ENCODE measurements at regions not wholly inside any gene's neighbourhood (a gene's known extent, or its start where the extent isn't known, plus 50 kb on each side); places are given as distances from the start of the nearest gene placed in this dataset.
A peak's percentile ranks its signal among the peaks of the same experiment; 100 is the strongest.

DNA sequence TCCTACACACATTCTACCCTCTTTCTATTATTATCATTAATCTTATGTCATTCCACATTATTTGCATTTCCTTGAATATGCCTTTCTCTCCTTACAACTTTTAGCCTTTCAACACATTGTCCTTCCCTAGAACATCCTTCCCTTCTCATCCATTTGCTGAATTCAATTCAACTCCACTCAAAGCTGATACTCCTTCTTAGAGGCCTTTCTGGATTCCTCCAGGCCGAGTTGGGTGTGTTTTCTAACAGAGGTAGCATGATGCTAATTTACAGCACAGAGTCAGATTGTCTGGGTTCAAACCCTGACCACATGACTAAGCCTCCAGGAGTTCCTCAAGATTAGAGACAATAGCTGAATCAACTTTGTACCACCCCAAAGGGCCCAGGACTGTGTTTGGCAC, 63.4 kb upstream of the IL12A start:
- TF ChIP-seq, protein P1, sequence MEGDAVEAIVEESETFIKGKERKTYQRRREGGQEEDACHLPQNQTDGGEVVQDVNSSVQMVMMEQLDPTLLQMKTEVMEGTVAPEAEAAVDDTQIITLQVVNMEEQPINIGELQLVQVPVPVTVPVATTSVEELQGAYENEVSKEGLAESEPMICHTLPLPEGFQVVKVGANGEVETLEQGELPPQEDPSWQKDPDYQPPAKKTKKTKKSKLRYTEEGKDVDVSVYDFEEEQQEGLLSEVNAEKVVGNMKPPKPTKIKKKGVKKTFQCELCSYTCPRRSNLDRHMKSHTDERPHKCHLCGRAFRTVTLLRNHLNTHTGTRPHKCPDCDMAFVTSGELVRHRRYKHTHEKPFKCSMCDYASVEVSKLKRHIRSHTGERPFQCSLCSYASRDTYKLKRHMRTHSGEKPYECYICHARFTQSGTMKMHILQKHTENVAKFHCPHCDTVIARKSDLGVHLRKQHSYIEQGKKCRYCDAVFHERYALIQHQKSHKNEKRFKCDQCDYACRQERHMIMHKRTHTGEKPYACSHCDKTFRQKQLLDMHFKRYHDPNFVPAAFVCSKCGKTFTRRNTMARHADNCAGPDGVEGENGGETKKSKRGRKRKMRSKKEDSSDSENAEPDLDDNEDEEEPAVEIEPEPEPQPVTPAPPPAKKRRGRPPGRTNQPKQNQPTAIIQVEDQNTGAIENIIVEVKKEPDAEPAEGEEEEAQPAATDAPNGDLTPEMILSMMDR (IDR thresholded peaks at IDR 0.05; ENCODE audit: low read depth, low read length): no peak
- no peak for DNase-seq (ENCODE audit: low read depth, low spot score)
- in situ Hi-C loops (cut with HindIII; ENCODE audit: low sequenced_read_pairs): no loop called here

DNA sequence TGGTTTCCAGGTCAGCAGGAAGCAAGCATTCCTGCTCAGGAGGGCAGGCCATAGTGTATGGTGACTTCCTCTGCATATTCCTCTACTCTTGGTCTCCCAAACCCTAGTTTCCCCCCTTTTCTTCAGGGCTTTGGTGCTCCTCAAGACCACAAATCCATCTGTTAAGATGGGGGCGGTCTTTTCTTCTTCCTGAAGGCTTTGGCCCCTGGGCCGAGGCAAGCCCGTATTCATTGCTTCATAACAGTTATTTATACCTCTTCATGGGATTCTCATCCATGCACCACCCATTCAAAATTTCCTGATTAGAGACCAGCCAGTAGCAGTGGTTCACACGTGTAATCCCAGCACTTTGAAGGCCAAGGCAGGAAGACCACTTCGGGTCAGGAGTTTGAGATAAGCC, 62.1 kb upstream of the IL12A start:
- no peak overlapping the region for H3K4me3 ChIP-seq (ENCODE audit: low read depth, low read length)
- TF ChIP-seq, protein P1 (IDR thresholded peaks at IDR 0.05; ENCODE audit: low read depth, low read length): no peak
- in situ Hi-C loops (cut with HindIII; ENCODE audit: low sequenced_read_pairs): no loop called here
- no peak for DNase-seq (ENCODE audit: low read depth, low spot score)

More for the DNA sequence above, 63.4 kb upstream of the IL12A start:
- H3K4me3 ChIP-seq (ENCODE audit: low read depth, low read length): no peak overlapping the region

DNA sequence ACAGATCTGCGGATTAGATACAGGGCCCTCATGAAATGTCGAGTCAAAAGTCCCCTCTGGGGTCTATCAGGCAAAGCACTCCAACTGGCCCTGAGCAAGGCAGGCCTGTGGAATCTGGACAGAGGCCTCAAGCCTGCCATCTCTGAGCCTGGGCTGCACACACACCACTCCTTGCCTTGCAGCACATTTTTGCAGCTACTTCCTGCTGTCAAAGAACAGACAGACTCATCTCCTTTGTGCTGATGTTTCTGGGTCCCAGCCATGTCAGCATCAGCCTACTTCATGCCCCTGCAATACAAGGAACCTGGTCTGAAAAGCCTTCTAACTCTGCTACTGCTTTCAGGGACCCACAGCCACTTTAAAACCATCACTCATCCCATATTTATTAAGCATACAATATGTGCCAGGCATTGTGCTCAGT, 60.6 kb upstream of the IL12A start:
- DNase-seq (ENCODE audit: low read depth, low spot score): peak; percentile 34
- H3K4me3 ChIP-seq (ENCODE audit: low read depth, low read length): no peak overlapping the region
- TF ChIP-seq, protein P1 (IDR thresholded peaks at IDR 0.05; ENCODE audit: low read depth, low read length): no peak
- in situ Hi-C loops (cut with HindIII; ENCODE audit: low sequenced_read_pairs): no loop called here

DNA sequence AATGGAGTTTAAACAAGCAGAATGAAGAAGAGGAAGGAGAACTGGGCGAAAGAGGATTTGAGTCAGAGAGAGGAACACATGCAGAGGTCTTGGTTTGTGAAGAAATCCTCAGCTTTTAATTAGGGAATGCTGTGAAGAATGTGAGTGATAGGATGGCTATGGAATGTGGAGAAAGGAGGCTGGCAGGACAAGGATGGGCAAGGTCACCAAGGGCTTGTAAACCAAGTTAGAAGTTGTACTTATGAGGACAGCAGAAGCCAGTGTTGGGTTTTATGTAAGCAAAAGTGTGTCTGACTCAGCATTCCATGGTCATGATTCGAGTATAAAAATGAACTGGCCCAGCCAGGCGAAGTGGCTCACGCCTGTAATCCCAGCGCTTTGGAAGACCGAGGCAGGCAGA, 60.0 kb upstream of the IL12A start:
- TF ChIP-seq, protein P1 (IDR thresholded peaks at IDR 0.05; ENCODE audit: low read depth, low read length): no peak
- DNase-seq (ENCODE audit: low read depth, low spot score): peak; percentile 96
- in situ Hi-C loops (cut with HindIII; ENCODE audit: low sequenced_read_pairs): no loop called here
- H3K4me3 ChIP-seq (ENCODE audit: low read depth, low read length): no peak overlapping the region

DNA sequence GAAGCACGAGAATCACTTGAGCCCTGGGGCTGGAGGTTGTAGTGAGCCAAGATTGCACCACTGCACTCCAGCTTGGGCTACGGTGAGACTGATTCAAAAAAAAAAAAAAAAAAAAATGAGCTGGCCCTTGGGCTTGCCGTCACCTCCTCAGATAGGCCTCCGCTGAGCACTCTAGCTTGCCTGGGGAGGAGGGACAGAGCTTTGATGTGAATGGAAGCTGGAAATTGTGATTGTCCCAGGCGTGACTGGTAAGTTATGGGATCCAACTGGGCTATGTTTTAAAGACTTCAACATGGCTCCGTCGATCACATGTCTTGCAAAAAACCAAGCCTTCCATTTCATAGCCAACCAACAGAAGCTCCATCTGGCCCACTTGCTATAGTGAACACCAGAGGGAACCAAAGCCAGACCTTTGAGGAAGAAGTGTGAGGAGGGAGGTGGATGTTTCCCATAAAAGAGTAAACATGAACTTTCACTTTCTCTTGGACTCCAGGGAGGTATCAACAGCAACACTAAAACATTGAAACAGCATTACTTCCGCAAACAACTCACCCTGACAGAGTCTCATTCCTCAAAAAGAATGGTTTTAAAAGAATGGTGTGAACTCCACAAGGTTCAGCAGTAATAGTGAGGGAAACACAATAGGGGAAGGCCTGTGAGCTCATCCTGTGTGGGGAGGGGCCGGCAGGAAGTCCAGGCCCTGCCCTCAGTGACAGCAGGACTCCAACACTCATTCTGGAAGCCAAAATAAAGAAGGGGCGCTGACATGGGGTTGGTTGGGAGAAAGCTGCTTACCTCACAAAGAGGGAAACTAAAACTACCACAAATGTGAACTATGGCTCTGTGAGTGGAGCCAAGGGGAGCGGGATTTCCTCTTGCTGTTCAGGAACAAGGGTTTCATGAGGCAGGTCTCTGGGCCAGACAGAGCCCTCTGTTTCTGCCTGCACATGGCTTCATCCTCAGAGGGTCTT, 59.2 kb upstream of the IL12A start:
- H3K4me3 ChIP-seq (ENCODE audit: low read depth, low read length): no peak overlapping the region
- TF ChIP-seq, protein P1 (IDR thresholded peaks at IDR 0.05; ENCODE audit: low read depth, low read length): peak; percentile 64
- in situ Hi-C loops (cut with HindIII; ENCODE audit: low sequenced_read_pairs): no loop called here
- peak; percentile 90 for DNase-seq (ENCODE audit: low read depth, low spot score)

DNA sequence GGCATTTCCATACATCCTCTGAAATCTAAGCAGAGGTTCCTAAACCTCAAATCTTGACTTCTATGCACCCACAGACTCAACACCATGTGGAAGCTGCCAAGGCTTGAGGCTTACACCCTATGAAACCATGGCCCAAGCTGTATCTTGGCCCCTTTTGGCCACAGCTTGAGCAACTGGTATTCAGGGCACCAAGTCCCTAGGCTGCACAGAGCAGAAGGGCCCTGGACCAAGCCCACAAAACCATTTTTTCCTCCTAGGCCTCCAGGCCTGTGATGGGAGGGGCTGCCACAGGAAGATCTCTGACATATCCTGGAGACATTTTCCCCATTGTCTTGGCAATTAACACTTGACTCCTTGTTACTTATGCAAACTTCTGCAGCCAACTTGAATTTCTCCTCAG, 54.4 kb upstream of the IL12A start:
- TF ChIP-seq, protein P1 (IDR thresholded peaks at IDR 0.05; ENCODE audit: low read depth, low read length): no peak
- no peak overlapping the region for H3K4me3 ChIP-seq (ENCODE audit: low read depth, low read length)
- in situ Hi-C loops (cut with HindIII; ENCODE audit: low sequenced_read_pairs): no loop called here
- DNase-seq (ENCODE audit: low read depth, low spot score): no peak
